NCI-H146 (cell line): ENCODE measurements at regions not wholly inside any gene's neighbourhood (a gene's known extent, or its start where the extent isn't known, plus 50 kb on each side); places are given as distances from the start of the nearest gene placed in this dataset.
"Not testable (repeated sequence)": the region's sequence is repeated elsewhere in the genome, so short reads cannot be mapped to it uniquely, and the experiment has no call there.

Experiments used
- DNase-seq: peaks from one replicate; lab custom pipeline; 2025; lab: John Stamatoyannopoulos, UW

DNA sequence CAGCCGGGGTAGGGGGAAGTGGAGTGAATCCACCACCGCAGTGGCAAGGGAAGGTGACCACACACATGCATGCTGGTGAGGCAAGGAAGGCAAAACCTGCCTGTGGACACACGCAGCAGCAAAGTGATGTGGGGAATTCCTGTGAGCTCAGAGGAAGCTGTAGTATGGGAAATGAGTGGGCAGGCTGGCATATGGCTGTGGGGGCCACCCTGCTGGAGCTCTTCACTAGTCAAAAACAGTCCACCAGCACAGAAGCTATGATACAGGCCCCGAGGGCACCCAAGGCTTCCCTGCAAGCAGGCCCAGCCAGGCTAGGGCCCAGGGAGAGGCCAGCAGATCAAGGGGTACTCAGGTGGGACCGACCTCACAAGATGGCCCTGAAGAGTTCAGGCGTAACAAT is 239.1 kb downstream of the CHM start:
- no peak for DNase-seq

DNA sequence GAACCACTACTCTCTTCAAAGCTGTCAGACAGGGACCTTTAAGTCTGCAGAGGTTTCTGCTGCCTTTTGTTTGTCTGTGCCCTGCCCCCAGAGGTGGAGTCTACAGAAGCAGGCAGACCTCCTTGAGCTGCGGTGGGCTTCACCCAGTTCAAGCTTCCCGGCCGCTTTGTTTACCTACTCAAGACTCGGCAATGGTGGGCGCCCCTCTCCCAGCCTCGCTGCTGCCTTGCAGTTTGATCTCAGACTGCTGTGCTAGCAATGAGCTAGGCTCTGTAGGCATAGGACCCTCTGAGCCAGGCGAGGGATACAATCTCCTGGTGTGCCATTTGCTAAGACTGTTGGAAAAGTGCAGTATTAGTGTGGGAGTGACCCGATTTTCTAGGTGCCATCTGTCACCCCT is 275.0 kb downstream of the CHM start:
- not testable (repeated sequence) for DNase-seq

- DNase-seq: no peak
These were observed 281.7 kb downstream of the CHM start for GRCh38 chrX:85765651-85766050.

GRCh38 chrX:85723025-85723424 is 324.3 kb downstream of the CHM start:
- not testable (repeated sequence) for DNase-seq

- not testable (repeated sequence) for DNase-seq
These were observed 323.8 kb upstream of the POF1B start for GRCh38 chrX:85703233-85703632.

- no peak for DNase-seq
These were observed 319.5 kb upstream of the POF1B start for GRCh38 chrX:85698921-85699320.

GRCh38 chrX:85685843-85686242 is 306.4 kb upstream of the POF1B start:
- no peak for DNase-seq

DNA sequence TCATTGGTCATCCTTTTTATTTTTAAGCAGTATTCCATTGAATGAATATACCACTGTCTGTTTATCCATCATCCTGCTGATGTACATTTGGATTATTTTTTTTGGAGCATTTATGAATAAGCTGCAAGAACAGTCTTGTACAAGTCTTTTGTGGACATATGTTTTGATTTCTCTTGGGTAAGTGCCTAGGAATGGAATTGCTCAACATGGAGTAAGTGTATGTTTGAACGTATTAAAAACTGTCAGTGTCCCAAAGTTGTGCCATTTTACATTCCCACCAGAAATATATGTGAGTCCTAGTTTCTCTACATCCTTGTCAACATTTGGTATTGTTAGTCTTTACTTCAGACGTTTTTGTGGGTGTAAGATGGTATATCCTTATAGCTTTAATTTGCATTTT is 287.0 kb upstream of the POF1B start:
- DNase-seq: no peak

- not testable (repeated sequence) for DNase-seq
These were observed 284.5 kb upstream of the POF1B start for GRCh38 chrX:85663970-85664369.

DNA sequence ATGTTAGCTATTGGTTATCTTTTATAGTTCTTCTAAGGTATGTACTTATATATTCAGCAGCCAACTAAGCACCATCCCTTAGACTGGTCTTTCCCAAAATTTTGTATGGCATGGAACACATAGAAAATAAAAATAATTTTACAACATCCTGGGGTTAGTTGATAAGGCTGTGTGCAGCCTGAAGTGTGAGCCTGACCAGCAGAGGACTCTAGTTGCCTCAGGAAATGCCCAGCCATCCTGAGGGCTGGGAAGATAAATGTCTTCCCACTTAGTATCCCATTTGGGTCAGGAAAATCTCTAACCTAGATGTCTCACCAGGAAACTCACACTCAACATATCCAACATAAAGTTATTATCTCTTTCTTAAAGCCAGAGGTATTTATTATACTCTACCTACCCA is 251.4 kb upstream of the POF1B start:
- DNase-seq: peak; percentile 4

- DNase-seq: no peak
These were observed 247.9 kb upstream of the POF1B start for GRCh38 chrX:85627363-85627762.

DNA sequence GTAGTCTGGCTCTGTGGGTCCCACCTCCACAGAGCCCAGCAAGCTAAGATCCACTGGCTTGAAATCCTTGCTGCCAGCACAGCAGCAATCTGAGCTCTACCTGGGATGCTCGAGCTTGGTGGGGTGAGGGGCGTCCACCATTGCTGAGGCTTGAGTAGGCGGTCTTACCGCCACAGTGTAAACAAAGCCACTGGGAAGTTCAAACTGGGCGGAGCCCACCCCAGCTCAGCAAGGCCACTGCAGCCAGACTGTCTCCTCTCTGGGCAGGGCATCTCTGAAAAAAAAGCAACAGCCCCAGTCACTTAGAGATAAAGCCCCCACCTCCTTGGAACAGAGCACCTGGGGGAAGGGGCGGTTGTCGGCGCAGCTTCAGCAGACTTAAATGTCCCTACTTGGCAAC is 243.2 kb upstream of the POF1B start:
- DNase-seq: no peak

DNA sequence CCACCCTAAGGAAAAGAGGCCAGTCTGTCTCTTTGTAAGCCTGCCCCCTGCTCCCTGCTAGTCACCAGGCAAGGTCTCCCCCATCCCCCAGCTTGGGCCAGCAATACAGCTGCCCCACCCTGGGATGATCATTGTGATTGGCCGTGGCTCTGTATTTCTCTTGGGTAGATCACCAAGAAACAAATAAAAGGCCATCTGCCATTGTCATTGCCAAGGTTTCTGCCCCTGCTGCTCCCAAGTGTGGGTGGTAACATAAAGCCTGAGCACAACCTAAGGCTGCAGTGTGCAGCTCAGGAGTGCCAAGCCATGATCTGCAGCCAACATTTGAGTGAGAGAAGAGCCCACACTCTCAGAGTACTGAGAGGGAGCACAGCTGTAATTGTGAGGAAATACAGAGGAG is 241.0 kb upstream of the POF1B start:
- DNase-seq: no peak

GRCh38 chrX:85619962-85620361 is 240.5 kb upstream of the POF1B start:
- no peak for DNase-seq

DNA sequence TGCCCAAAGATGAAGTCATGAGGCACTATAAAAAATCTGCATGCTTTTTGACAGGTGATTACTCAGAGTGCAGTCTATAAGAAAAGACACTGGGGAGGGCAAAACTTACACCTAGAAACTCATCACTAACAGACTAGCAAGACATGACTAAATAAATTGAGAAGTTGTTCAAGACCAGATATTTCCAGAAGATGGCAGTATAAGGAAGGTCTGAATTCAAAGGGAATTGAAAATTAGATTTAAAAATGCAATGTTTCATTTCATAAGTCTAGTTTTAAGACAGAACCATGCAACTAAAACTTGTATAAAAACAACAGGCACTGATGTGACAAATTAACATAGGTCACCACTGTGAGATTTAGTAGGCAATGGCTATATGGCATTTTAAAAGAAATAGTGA is 232.5 kb upstream of the POF1B start:
- DNase-seq: peak; percentile 15

DNA sequence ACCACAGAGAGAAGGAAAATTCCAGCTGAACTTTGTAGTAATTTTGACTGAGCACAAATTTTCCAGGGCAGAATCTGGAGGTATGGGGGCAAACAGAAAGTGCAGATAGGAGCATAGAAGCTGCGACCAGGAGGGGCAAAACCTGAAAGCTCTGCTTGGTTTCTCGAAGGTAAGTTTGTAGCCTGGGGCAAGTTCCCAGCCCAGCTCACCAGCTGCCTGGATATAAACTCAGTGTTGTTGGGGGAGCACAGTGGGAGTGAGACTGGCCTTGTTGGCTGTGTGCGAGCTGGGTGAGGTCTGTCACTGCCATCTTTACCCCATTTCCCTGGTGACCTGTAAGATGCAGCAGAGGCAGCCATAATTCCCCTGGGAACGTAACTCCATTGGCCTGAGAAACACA is 213.5 kb upstream of the POF1B start:
- no peak for DNase-seq

- no peak for DNase-seq
These were observed 212.1 kb upstream of the POF1B start for GRCh38 chrX:85591536-85591935.

- no peak for DNase-seq
These were observed 211.2 kb upstream of the POF1B start for GRCh38 chrX:85590638-85591037.

DNA sequence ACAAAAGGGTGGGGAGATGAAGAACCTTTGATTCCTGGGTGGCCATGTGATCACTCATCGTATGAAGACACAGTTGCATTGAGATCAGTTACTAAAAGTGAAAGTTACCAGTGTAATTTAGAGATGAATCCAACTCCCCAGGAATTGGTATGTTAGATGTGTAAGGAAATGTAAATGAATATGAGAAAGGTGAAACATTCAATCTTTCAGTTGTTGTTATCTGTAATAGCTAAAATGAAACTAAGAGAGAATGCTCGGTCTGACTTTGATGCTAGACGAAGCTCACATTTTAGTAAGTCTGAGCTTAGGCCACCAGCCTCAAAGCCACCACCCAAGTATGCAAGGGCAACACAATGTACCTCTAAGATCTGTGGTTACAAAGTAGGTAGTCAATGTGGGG is 194.3 kb upstream of the POF1B start:
- DNase-seq: no peak

DNA sequence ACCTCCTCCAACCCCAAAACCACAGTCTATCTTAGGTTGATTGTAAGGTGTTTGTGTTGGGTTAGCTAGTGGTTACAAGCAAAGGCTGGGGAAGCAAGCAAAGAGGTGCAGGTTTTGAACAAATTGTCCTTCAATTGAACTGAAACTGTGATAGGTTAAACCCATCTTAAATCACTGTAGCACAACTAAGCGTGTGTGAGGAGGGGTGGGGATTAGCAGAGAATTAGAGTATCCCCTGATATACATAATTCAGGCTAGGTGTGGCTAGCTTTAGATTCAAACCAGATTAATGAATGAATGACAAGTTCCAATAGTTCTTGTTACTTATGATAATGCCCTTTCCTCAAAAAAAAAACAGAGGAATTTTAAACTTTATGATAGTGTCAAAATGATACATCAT is 191.0 kb upstream of the POF1B start:
- no peak for DNase-seq

DNA sequence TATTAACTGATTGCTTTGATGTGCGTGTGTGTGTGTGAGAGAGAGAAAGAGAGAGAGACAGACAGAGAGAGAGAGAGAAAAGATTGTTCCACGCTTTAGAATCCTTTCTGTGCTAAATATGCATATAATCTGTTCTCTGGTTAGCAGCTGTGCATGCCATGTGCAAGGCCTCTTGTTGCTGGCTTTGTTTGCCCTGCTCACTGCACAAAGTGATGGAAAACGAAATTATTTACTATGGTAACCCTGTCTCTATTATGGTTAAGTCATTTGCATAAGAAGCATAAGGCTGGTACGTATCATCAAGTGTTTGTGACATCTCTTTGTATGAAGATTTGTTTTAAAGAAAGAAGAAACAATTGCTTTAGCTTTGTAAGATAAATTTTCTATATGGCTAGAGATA is 190.2 kb upstream of the POF1B start:
- peak; percentile 72 for DNase-seq

DNA sequence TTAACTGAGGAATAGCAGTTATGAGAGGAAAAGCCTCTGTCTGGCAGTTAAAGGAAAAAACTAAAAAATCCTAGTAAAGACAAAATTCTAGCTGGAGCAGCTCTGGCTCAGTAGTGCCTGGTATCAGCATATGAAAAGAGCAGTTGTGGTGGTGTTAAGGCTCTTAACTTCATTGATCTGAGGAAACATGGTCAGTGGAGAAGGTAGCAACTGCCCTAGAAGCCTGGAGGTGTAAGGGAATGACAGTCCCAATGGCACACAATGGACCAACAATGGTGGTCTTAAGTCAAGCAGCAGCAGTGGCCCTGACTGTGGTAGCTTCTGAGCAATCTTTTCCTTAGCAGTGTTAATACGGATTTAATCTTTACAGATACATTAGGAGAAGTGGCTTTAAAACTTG is 189.6 kb upstream of the POF1B start:
- DNase-seq: peak; percentile 2

DNA sequence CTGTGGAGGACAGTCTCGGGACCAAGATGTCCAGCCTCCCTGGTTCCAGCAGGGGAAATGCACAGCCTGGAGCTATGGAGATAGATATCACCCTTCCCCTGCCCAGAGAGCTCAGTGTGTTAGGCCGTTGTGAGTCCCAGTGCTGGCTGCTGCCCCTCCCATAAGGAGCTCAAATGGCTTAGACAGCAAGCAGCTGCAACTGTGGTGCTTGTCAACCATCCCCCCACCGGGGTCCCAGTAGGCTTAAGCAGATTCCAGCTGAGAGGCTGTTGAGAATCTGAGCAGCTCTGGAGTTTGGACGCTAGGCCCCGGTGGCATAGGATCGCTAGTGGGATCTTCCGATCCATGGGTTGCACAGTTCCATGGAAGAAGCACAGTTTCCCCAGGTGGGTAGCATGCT is 181.8 kb upstream of the POF1B start:
- no peak for DNase-seq

GRCh38 chrX:85544609-85545008 is 165.1 kb upstream of the POF1B start:
- DNase-seq: no peak

- DNase-seq: no peak
These were observed 164.4 kb upstream of the POF1B start for GRCh38 chrX:85543866-85544265.
